ENCODE measurements at regions not wholly inside any gene's neighbourhood (a gene's known extent, or its start where the extent isn't known, plus 50 kb on each side); places are given as distances from the start of the nearest gene placed in this dataset.

DNA sequence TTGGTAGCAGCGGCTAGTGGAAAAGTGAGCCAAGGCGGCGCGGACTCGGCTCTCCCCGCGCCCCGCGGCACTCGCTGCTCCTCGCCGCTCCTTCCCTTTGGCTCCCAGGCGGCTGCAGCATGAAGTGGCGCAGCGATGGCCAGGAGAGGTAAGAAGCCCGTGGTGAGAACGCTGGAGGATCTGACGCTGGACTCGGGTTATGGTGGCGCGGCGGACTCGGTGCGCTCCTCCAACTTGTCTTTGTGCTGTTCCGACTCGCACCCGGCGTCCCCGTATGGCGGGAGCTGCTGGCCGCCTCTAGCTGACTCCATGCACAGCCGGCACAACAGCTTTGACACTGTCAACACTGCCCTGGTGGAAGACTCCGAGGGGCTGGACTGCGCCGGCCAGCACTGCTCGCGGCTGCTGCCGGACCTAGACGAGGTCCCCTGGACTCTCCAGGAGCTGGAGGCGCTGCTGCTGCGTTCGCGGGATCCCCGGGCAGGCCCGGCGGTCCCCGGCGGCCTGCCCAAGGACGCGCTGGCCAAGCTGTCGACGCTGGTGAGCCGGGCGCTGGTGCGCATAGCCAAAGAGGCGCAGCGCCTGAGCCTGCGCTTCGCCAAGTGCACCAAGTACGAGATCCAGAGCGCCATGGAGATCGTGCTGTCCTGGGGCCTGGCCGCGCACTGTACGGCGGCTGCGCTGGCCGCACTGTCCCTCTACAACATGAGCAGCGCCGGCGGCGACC lies 225.6 kb upstream of the CRY1 start:
- Histone ChIP-seq H4K20me1 (ENCODE audit: insufficient read depth, low read length) (no peaks in the 10 kb centered on the region), H3F3A (ENCODE audit: insufficient read depth, low read length) (no peaks in the 10 kb centered on the region), H3K79me2 (ENCODE audit: insufficient read depth, low read length) (no peaks in the 10 kb centered on the region), H3K4me2 (ENCODE audit: low read length) (no peak overlapping the region), H3K9ac (ENCODE audit: low read length) (no peak overlapping the region), H3K36me3 (ENCODE audit: insufficient read depth, low read length) (no peaks in the 10 kb centered on the region), H3K4me3 (ENCODE audit: low read depth, low read length, poor library complexity, severe bottlenecking) (no peak overlapping the region), H2AFZ (ENCODE audit: low read length) (no peak overlapping the region), H3K9me2 (ENCODE audit: low read depth, low read length) (no peaks in the 10 kb centered on the region), H3K27me3 (ENCODE audit: insufficient read depth, low read length) (no peaks in the 10 kb centered on the region), H3K4me1 (ENCODE audit: insufficient read depth, low read length, severe bottlenecking) (no peaks in the 10 kb centered on the region), H3K9me3 (ENCODE audit: low read length) (no peaks in the 10 kb centered on the region), H3K27ac (ENCODE audit: low read depth, low read length, poor library complexity, severe bottlenecking) (no peak overlapping the region)
- no peak for TF ChIP-seq EZH2 (IDR thresholded peaks at IDR 0.05; ENCODE audit: borderline replicate concordance, low read length)
- TF ChIP-seq, protein P1, sequence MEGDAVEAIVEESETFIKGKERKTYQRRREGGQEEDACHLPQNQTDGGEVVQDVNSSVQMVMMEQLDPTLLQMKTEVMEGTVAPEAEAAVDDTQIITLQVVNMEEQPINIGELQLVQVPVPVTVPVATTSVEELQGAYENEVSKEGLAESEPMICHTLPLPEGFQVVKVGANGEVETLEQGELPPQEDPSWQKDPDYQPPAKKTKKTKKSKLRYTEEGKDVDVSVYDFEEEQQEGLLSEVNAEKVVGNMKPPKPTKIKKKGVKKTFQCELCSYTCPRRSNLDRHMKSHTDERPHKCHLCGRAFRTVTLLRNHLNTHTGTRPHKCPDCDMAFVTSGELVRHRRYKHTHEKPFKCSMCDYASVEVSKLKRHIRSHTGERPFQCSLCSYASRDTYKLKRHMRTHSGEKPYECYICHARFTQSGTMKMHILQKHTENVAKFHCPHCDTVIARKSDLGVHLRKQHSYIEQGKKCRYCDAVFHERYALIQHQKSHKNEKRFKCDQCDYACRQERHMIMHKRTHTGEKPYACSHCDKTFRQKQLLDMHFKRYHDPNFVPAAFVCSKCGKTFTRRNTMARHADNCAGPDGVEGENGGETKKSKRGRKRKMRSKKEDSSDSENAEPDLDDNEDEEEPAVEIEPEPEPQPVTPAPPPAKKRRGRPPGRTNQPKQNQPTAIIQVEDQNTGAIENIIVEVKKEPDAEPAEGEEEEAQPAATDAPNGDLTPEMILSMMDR (IDR thresholded peaks at IDR 0.05; ENCODE audit: low read length), result no peak

DNA sequence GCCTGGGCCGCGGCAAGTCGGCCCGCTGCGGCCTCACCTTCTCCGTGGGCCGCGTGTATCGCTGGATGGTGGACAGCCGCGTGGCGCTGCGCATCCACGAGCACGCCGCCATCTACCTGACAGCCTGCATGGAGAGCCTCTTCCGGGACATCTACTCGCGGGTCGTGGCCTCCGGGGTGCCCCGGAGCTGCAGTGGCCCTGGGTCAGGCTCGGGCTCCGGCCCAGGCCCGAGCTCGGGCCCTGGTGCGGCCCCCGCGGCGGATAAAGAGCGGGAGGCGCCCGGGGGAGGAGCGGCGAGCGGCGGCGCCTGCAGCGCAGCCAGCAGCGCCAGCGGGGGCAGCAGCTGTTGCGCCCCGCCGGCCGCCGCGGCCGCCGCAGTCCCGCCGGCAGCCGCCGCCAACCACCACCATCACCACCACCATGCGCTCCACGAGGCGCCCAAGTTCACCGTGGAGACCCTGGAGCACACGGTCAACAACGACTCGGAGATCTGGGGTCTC lies 226.2 kb upstream of the CRY1 start:
- H3K36me3 ChIP-seq (ENCODE audit: insufficient read depth, low read length), result no peaks in the 10 kb centered on the region
- H3F3A ChIP-seq (ENCODE audit: insufficient read depth, low read length), result no peaks in the 10 kb centered on the region
- no peaks in the 10 kb centered on the region for H3K79me2 ChIP-seq (ENCODE audit: insufficient read depth, low read length)
- no peaks in the 10 kb centered on the region for H3K9me2 ChIP-seq (ENCODE audit: low read depth, low read length)
- H2AFZ ChIP-seq (ENCODE audit: low read length), result no peak overlapping the region
- no peaks in the 10 kb centered on the region for H3K9me3 ChIP-seq (ENCODE audit: low read length)
- no peak overlapping the region for H3K4me3 ChIP-seq (ENCODE audit: low read depth, low read length, poor library complexity, severe bottlenecking)
- no peak overlapping the region for H3K27ac ChIP-seq (ENCODE audit: low read depth, low read length, poor library complexity, severe bottlenecking)
- no peaks in the 10 kb centered on the region for H3K27me3 ChIP-seq (ENCODE audit: insufficient read depth, low read length)
- TF ChIP-seq, protein P1 (IDR thresholded peaks at IDR 0.05; ENCODE audit: low read length), result no peak
- TF ChIP-seq EZH2 (IDR thresholded peaks at IDR 0.05; ENCODE audit: borderline replicate concordance, low read length), result no peak
- H4K20me1 ChIP-seq (ENCODE audit: insufficient read depth, low read length), result no peaks in the 10 kb centered on the region
- H3K4me1 ChIP-seq (ENCODE audit: insufficient read depth, low read length, severe bottlenecking), result no peaks in the 10 kb centered on the region
- H3K4me2 ChIP-seq (ENCODE audit: low read length), result no peak overlapping the region
- no peak overlapping the region for H3K9ac ChIP-seq (ENCODE audit: low read length)

DNA sequence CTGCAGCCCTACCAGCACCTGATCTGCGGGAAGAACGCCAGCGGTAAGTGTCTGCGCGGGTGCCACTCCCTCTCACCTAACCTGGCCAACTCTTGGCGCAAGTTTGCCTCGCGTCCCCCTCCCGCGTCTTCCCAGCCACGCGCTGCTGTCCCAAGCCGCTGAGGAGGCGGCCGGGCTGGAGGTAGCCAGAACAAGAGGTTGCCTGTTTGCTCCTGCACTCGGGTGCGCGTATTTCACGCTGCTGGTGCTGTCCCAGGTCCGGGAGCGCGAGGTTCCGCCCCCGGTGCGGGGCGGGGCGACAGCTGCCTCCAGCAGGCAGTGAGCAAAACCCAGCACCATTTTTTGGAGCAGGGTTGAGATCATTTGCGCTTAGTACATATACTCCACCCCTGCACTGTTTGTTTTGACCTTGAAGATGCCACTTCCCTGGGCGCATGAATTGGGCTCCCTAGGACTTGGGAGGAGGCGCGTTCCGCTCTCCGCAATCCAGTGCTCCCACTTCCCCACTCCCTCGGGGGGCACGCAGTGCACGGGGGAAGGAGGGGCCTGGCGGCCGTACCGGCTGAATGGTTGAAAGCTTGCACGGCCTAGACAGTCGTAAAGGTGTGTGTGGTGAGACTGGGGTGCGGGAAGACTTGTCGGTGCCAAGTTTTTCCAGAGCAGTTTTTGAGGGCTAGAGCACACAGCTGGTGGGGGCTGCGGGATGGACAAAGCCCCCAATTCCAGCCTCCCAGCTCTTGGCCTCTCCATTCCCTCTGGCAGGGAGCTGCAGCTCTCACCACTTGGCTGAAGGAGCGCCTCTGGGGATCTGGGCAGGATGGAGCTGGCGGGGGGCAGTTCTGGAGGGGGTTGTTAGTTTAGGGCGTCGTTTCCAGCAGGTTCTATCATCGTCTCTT lies 226.9 kb upstream of the CRY1 start:
- H3K27ac ChIP-seq (ENCODE audit: low read depth, low read length, poor library complexity, severe bottlenecking), result no peak overlapping the region
- H3K9me3 ChIP-seq (ENCODE audit: low read length), result no peaks in the 10 kb centered on the region
- H2AFZ ChIP-seq (ENCODE audit: low read length), result no peak overlapping the region
- H3K4me2 ChIP-seq (ENCODE audit: low read length), result no peak overlapping the region
- H3K4me1 ChIP-seq (ENCODE audit: insufficient read depth, low read length, severe bottlenecking), result no peaks in the 10 kb centered on the region
- H4K20me1 ChIP-seq (ENCODE audit: insufficient read depth, low read length), result no peaks in the 10 kb centered on the region
- H3K9me2 ChIP-seq (ENCODE audit: low read depth, low read length), result no peaks in the 10 kb centered on the region
- no peaks in the 10 kb centered on the region for H3K27me3 ChIP-seq (ENCODE audit: insufficient read depth, low read length)
- no peak overlapping the region for H3K4me3 ChIP-seq (ENCODE audit: low read depth, low read length, poor library complexity, severe bottlenecking)
- H3K79me2 ChIP-seq (ENCODE audit: insufficient read depth, low read length), result no peaks in the 10 kb centered on the region
- no peak overlapping the region for H3K9ac ChIP-seq (ENCODE audit: low read length)
- no peaks in the 10 kb centered on the region for H3K36me3 ChIP-seq (ENCODE audit: insufficient read depth, low read length)
- no peaks in the 10 kb centered on the region for H3F3A ChIP-seq (ENCODE audit: insufficient read depth, low read length)
- TF ChIP-seq, protein P1 (IDR thresholded peaks at IDR 0.05; ENCODE audit: low read length), result no peak
- no peak for TF ChIP-seq EZH2 (IDR thresholded peaks at IDR 0.05; ENCODE audit: borderline replicate concordance, low read length)

Data from OCI-LY1 (cell line).